GM23338 (cell line): ENCODE measurements at regions not wholly inside any gene's neighbourhood (a gene's known extent, or its start where the extent isn't known, plus 50 kb on each side); places are given as distances from the start of the nearest gene placed in this dataset.
"Not testable (repeated sequence)": the region's sequence is repeated elsewhere in the genome, so short reads cannot be mapped to it uniquely, and the experiment has no call there.

Experiments used
- ATAC-seq: fragments of 200-7000 bp; cut with Tn5 transposase; 3 replicates; pipeline ENCODE4 v1.9.1; 2020
- DNase-seq: peaks from one replicate; pipeline ENCODE4 v3.0.0-alpha.2; 2015; ENCODE audit warnings: low spot score
- H2AFZ ChIP-seq: fragments of 200-600 bp; sonication (generic); 2 replicates; pipeline ENCODE4 v1.8.0; 2016; ENCODE audit warnings: antibody characterized with exemption, mild to moderate bottlenecking, moderate library complexity
- H3F3A ChIP-seq: fragments of 200-600 bp; sonication (generic); replicated peaks from 2 replicates; pipeline ENCODE4 v1.8.0; 2017; ENCODE audit warnings: antibody characterized with exemption, mixed run types, low read depth
- H3K27ac ChIP-seq: fragments of 200-600 bp; sonication (generic); 2 replicates; pipeline ENCODE4 v1.6.1; 2016; ENCODE audit warnings: low read depth
- H3K27me3 ChIP-seq: fragments of 200-600 bp; sonication (generic); 2 replicates; pipeline ENCODE4 v1.8.0; 2016; ENCODE audit warnings: mild to moderate bottlenecking, mixed run types, moderate library complexity; ENCODE audit not compliant: insufficient read depth
- H3K36me3 ChIP-seq: fragments of 200-600 bp; sonication (generic); 2 replicates; pipeline ENCODE4 v1.8.0; 2016; ENCODE audit warnings: mild to moderate bottlenecking; ENCODE audit not compliant: insufficient read depth
- H3K4me1 ChIP-seq: fragments of 200-600 bp; sonication (generic); 2 replicates; pipeline ENCODE4 v1.8.0; 2016; ENCODE audit warnings: mild to moderate bottlenecking, moderate library complexity; ENCODE audit not compliant: insufficient read depth
- H3K4me2 ChIP-seq: fragments of 200-600 bp; sonication (generic); 2 replicates; pipeline ENCODE4 v1.7.1; 2017; ENCODE audit warnings: mixed run types
- H3K4me3 ChIP-seq: fragments of 200-600 bp; sonication (generic); 2 replicates; pipeline ENCODE4 v1.6.1; 2016; ENCODE audit warnings: mixed run types
- H3K79me2 ChIP-seq: fragments of 200-600 bp; sonication (generic); replicated peaks from 2 replicates; pipeline ENCODE4 v1.8.0; 2017; ENCODE audit warnings: mild to moderate bottlenecking; ENCODE audit not compliant: insufficient read depth
- H3K9me2 ChIP-seq: fragments of 200-600 bp; sonication (generic); 2 replicates; pipeline ENCODE4 v1.8.0; 2017; ENCODE audit not compliant: insufficient read depth
- H4K20me1 ChIP-seq: fragments of 200-600 bp; sonication (generic); replicated peaks from 2 replicates; pipeline ENCODE4 v1.8.0; 2017; ENCODE audit warnings: mild to moderate bottlenecking; ENCODE audit not compliant: insufficient read depth
- H3K27ac Mint-ChIP-seq: 2 replicates; pipeline ENCODE4 v1.8.0; 2020; ENCODE audit warnings: inconsistent platforms, mild to moderate bottlenecking, moderate library complexity, mixed read lengths
- H3K27me3 Mint-ChIP-seq: 3 replicates; pipeline ENCODE4 v1.8.0; 2022; ENCODE audit warnings: low read depth, mild to moderate bottlenecking, moderate library complexity, mixed read lengths, inconsistent platforms; ENCODE audit not compliant: insufficient read depth, poor library complexity
- H3K36me3 Mint-ChIP-seq: 3 replicates; pipeline ENCODE4 v1.8.0; 2021; ENCODE audit warnings: low read depth, mild to moderate bottlenecking, inconsistent platforms, moderate library complexity, mixed read lengths
- H3K4me1 Mint-ChIP-seq: 3 replicates; pipeline ENCODE4 v1.8.0; 2020; ENCODE audit warnings: mild to moderate bottlenecking, inconsistent platforms, mixed read lengths
- H3K4me3 Mint-ChIP-seq: 3 replicates; pipeline ENCODE4 v1.8.0; 2021; ENCODE audit warnings: moderate library complexity, mild to moderate bottlenecking, inconsistent platforms, mixed read lengths
- H3K9me3 Mint-ChIP-seq: 3 replicates; pipeline ENCODE4 v1.8.0; 2020; ENCODE audit warnings: moderate library complexity, mild to moderate bottlenecking, inconsistent platforms, mixed read lengths
- CTCF ChIP-seq, 2 experiments: fragments of 200-600 bp in 1 of 2; sonication (generic) in 1 of 2; conservative IDR thresholded peaks; 2 replicates each; pipeline versions ENCODE4 v1.5.1 to v1.6.1; 2016 to 2017; ENCODE audit warnings: antibody characterized with exemption in 2 of 2, low read depth in 2 of 2, mild to moderate bottlenecking in 2 of 2, moderate library complexity in 1 of 2
- ETS1 ChIP-seq: IDR thresholded peaks from 2 replicates; pipeline ENCODE4 v1.6.1; 2016; ENCODE audit warnings: antibody characterized with exemption
- EZH2 ChIP-seq: fragments of 200-600 bp; sonication (generic); IDR thresholded peaks from one replicate; pipeline ENCODE4 v1.8.0; 2017; ENCODE audit warnings: antibody characterized with exemption, mild to moderate bottlenecking, low read depth; ENCODE audit not compliant: unreplicated experiment
- JUNB ChIP-seq: IDR thresholded peaks from one replicate; pipeline ENCODE4 v1.6.1; 2016; ENCODE audit warnings: antibody characterized with exemption; ENCODE audit not compliant: unreplicated experiment
- POLR2AphosphoS5 ChIP-seq: IDR thresholded peaks from 2 replicates; pipeline ENCODE4 v1.6.1; 2016; ENCODE audit warnings: antibody characterized with exemption, low read depth
- REST ChIP-seq: IDR thresholded peaks from one replicate; pipeline ENCODE4 v1.6.1; 2018; ENCODE audit warnings: antibody characterized with exemption; ENCODE audit not compliant: unreplicated experiment
- ZNF331 ChIP-seq: fragments of 250-450 bp; sonication (Bioruptor Pico); IDR thresholded peaks from 2 replicates; pipeline ENCODE4 v1.5.0; 2020; ENCODE audit warnings: low read depth, mild to moderate bottlenecking, moderate library complexity

GRCh38 chr18:59971871-59972428 lies 72.2 kb downstream of the PMAIP1 start (continued):
- TF ChIP-seq CTCF (conservative IDR thresholded peaks at IDR 0.05; ENCODE audit: low read depth in 2 of 2): no peak
- no peak for TF ChIP-seq EZH2

GRCh38 chr18:59971144-59971543 lies 71.3 kb downstream of the PMAIP1 start:
- not testable (repeated sequence) for H3K4me1 ChIP-seq, H3K9me2 ChIP-seq, H3K27ac Mint-ChIP-seq, H3K79me2 ChIP-seq, H3K27me3 ChIP-seq, H3K36me3 ChIP-seq, H3K4me3 Mint-ChIP-seq, H3K4me2 ChIP-seq, ATAC-seq, H3K27ac ChIP-seq, H3K36me3 Mint-ChIP-seq, H3K27me3 Mint-ChIP-seq, H3F3A ChIP-seq, H3K4me1 Mint-ChIP-seq, H3K4me3 ChIP-seq, DNase-seq, H4K20me1 ChIP-seq, H3K9me3 Mint-ChIP-seq, H2AFZ ChIP-seq

- not testable (repeated sequence) for H3K4me1 ChIP-seq, H3F3A ChIP-seq, H3K4me3 ChIP-seq, H3K36me3 Mint-ChIP-seq, H3K36me3 ChIP-seq, H4K20me1 ChIP-seq, H3K27me3 Mint-ChIP-seq, H3K79me2 ChIP-seq, H3K27ac ChIP-seq, H3K9me3 Mint-ChIP-seq, H3K4me2 ChIP-seq, H3K27ac Mint-ChIP-seq, H3K4me3 Mint-ChIP-seq, H3K4me1 Mint-ChIP-seq, H3K9me2 ChIP-seq, H2AFZ ChIP-seq, H3K27me3 ChIP-seq, DNase-seq
- peak; percentile 39; the same call in 2 of the 3 replicates for ATAC-seq
Measured at GRCh38 chr18:59969477-59970028, 69.8 kb downstream of the PMAIP1 start.

GRCh38 chr18:59968583-59968982 lies 68.8 kb downstream of the PMAIP1 start:
- H3K27ac ChIP-seq: no peak overlapping the region
- TF ChIP-seq JUNB (no peak), POLR2AphosphoS5 (no peak), ETS1 (no peak), EZH2 (no peak), ZNF331 (CRISPR knock-in tag) (no peak), REST (no peak)

More at GRCh38 chr18:59968583-59968982, 68.8 kb downstream of the PMAIP1 start:
- H3K27ac Mint-ChIP-seq: no peak overlapping the region
- H3K4me3 ChIP-seq: no peak overlapping the region
- no peak for DNase-seq
- ATAC-seq: no peak
- H2AFZ ChIP-seq: no peak overlapping the region
- H3K9me2 ChIP-seq: 0 out of 2 replicates have a peak, but pooled peaks cover 3% of the 10 kb centered on the region
- no peaks in the 10 kb centered on the region for H3K4me1 ChIP-seq
- no peaks in the 10 kb centered on the region for H3K27me3 ChIP-seq
- H3K79me2 ChIP-seq: no peaks in the 10 kb centered on the region
- no peaks in the 10 kb centered on the region for H3K36me3 Mint-ChIP-seq
- no peak overlapping the region for H3K4me2 ChIP-seq
- H3K4me1 Mint-ChIP-seq: peaks cover 7% of the 10 kb centered on the region; the same call in 1 of the 3 replicates
- H3K36me3 ChIP-seq: no peaks in the 10 kb centered on the region
- H4K20me1 ChIP-seq: no peaks in the 10 kb centered on the region
- H3K27me3 Mint-ChIP-seq: peaks cover 1% of the 10 kb centered on the region
- no peaks in the 10 kb centered on the region for H3F3A ChIP-seq
- H3K4me3 Mint-ChIP-seq: no peak overlapping the region
- no peaks in the 10 kb centered on the region for H3K9me3 Mint-ChIP-seq
